ENCODE measurements at regions not wholly inside any gene's neighbourhood (a gene's known extent, or its start where the extent isn't known, plus 50 kb on each side); places are given as distances from the start of the nearest gene placed in this dataset.
A peak's percentile ranks its signal among the peaks of the same experiment; 100 is the strongest.
"Not testable (repeated sequence)": the region's sequence is repeated elsewhere in the genome, so short reads cannot be mapped to it uniquely, and the experiment has no call there.

DNA sequence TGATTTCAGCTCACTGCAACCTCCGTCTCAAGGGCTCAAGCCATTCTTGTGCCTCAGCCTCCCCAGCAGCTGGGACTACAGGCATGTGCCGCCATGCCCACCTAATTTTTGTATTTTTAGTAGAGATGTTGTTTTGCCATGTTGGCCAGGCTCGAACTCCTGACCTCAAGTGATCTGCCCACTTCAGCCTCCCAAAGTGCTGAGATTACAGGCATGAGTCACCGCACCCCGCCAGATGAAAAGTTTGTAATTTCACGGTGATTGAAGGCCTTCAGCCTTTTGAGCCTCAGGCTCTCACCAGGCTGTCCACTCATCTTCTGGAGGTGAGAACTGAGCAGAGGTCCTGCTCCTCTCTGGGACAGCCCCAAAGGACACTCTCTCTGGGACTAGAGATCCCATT, 103.2 kb downstream of the HIF1AN start:
- peak; percentile 14 for DNase-seq (ENCODE audit: low read depth)

DNA sequence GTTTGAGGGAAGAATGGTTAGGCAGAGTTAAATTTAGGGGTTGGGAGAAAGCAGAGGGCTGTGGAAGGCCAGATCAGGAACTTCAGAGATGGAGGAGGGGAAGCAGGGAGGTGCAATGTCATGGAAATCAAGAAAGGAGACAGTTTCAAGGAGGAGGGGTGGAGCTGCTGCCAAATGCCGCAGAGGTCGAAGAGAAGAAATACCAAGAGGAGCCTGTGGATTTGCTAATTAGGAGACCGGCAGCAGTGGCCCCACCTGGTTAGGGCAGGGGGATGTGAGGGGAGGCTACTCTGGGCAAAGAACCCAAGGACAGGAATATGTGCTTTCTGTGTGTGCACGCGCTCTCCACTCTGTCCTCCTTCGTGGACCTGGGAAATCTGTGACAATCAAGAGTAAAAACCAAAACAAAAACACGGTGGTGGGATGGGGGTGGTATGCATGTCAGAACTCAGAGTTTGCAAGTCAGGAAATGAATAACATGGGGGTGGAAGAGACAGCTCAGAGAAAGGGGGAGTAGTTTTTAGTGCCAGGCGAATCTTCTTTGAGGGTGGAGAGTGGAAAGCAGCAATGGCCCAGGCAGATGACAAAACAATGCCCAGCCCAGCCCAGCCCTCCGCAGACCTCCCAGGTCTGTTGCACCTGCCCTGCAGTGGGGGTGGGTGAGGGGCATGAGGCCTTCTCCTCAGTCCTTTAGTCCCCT, 102.9 kb upstream of the PAX2 start:
- no peak for DNase-seq (ENCODE audit: low read depth)

DNA sequence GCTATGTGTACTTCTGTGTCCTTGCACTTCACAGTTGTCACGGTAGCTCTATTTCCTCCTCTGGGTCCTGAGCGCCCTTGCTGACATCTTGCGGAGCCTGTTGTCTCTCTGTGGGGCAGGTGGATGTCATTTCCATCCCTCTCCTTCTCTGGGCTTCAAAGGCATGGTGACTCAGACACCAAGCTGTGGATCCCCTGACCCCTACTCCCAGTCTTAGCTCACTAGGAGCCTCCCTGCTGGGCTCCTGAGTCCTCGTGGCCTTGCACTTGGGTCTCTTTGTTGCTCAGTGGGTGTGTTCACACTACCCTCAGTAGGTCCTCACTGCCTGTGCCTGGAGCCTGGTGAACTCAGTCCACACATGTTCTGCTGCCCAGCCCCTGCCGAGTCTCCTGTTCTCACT, 100.3 kb upstream of the PAX2 start:
- no peak for DNase-seq (ENCODE audit: low read depth)

- DNase-seq (ENCODE audit: low read depth) = no peak
Observed at GRCh38 chr10:100645613-100646392, 99.6 kb upstream of the PAX2 start.

- no peak for DNase-seq (ENCODE audit: low read depth)
Observed at GRCh38 chr10:100647928-100648327, 97.5 kb upstream of the PAX2 start.

- DNase-seq (ENCODE audit: low read depth) = no peak
Observed at GRCh38 chr10:100650693-100651092, 94.7 kb upstream of the PAX2 start.

- not testable (repeated sequence) for DNase-seq (ENCODE audit: low read depth)
Observed at GRCh38 chr10:100651099-100651498, 94.3 kb upstream of the PAX2 start.

GRCh38 chr10:100651916-100652315, 93.5 kb upstream of the PAX2 start:
- DNase-seq (ENCODE audit: low read depth) = no peak

DNA sequence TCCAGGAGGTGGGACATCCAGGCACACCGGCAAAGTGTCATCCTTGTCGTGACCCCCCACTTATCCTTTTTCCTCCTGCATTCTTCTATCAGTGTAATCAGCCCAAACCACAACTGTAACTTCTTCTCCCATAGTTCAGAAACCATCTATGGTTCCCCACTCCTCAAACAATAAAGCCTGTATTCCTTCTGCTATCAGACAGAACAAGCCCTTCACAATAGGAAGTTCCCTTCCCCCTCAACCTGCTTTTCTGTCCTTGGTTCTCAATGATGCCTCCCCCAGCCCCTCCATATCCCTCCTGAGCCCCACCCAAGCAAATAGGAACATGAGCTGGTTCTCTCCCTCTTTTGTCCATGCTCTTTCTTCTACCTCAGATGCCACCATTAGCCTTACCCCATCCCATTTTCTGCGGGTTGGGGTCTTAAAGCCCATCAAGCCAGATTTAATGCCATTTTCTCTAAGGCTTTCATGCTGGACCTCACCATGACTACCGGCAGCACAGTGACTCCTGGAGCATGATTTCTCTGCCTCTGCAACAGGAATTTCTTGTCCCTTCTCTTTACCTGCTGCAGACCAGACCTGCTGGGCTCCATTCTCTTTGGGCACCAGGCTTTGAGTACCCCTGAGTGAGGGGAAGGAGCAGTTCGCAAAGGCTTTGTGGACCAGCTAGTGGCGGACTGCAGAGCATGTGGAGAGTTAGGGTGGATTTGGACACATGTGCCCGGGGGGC, 92.8 kb upstream of the PAX2 start:
- DNase-seq (ENCODE audit: low read depth) = no peak

DNA sequence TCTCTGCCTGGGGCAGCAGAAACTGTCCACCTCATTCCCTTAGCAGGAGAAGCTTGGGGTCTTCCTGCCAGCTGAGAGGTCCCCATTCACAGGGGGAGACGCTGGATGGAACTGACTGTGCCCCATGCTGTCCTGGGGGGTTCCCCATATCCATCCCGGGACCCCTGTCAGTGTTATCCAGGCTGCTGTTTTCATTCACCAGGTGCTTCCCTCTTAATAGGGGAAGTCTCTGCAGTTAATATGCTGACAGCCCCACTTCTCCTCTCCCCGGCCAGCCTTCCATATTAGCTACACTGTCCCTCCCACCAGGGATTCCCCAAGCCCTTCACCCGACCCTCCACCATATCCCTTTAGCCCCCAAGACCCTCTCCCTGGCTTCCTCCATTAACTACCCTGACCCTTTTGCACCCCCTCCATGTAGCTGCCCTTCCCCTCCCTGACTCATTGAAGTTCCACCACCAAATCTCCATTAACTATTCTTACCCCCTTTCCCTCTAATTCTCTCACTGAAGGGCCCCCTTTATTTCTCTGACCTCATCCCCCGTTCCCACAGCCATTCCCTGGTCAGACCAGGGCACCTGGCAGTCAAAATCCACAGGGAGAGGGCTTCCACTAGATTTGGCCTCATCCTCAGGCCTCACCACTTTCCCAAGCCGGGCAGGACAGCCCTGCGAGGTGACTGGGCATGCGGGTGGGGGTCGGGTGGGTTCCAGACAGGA, 92.0 kb upstream of the PAX2 start:
- no peak for DNase-seq (ENCODE audit: low read depth)

DNA sequence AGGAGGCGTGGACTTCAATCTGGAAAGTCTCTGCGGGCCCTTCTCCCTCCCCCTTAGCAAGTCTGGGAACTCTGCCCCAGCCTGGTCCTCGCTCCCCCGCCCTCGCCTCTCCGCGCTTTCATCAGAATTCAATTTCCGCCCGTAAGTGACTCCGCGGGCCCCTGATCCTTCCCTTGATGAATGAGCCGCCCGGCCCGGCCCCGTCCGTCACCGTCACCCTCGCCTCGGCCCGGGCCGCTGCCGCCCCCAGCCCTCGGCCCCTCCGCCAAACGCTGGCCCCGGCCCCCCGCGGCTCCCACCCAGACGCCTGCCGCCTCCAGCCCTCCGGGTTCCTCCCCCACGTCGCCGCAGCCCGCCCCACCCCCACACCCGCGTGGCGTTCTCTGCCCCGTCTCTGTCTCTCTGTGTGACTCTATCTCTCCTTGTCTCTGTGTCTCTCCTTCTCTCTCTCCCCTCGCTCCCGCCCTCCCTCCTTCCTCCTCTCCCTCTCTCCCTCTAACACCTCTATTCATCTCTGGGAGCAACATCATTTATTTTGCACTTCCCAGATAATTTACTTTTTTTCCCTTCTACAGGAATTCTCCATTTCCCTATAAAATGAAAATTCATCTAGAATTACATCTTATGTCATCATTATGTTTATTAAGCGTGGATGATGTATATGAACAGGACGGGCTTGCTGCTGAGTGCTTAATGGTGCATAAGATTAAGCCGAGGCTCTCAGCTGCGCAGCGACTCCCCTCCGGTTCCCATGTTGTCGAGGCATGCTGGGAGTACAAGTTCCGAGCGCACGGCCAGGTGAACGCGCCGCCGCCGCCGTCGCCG, 91.2 kb upstream of the PAX2 start:
- no peak for DNase-seq (ENCODE audit: low read depth)

DNA sequence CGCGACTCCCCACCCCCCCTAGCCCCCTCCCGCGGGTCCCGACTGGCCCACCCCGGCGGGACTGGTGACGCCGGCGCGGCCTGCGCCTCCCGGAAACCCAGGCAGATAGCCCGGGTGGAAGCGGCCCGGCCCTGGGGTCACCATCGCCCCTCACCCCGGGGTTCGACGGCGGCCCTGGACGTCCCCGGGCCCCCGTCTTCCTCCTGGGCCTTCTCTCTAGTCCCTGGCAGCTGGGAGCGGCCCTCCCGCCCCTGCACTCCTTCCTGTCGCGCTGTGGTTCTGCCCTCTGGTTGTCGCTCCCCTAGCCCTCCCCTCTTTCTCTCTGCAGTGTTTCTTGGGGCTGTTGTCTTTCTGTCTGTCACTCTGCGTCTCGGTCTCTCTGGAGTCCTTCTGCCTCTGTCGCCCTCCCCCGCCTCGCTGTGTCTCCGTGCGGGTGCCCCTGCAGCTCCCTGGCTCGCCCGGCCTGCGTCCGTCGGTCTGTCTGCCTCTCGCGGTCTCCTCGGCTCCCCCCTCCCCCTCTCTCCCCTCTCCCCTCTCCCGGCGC, 90.5 kb upstream of the PAX2 start:
- no peak for DNase-seq (ENCODE audit: low read depth)

GRCh38 chr10:100655326-100655759, 90.0 kb upstream of the PAX2 start:
- no peak for DNase-seq (ENCODE audit: low read depth)

- DNase-seq (ENCODE audit: low read depth) = no peak
Observed at GRCh38 chr10:100655760-100656421, 89.5 kb upstream of the PAX2 start.

- DNase-seq (ENCODE audit: low read depth) = no peak
Observed at GRCh38 chr10:100656454-100656853, 88.9 kb upstream of the PAX2 start.

GRCh38 chr10:100658269-100658668, 87.1 kb upstream of the PAX2 start:
- DNase-seq (ENCODE audit: low read depth) = no peak

DNA sequence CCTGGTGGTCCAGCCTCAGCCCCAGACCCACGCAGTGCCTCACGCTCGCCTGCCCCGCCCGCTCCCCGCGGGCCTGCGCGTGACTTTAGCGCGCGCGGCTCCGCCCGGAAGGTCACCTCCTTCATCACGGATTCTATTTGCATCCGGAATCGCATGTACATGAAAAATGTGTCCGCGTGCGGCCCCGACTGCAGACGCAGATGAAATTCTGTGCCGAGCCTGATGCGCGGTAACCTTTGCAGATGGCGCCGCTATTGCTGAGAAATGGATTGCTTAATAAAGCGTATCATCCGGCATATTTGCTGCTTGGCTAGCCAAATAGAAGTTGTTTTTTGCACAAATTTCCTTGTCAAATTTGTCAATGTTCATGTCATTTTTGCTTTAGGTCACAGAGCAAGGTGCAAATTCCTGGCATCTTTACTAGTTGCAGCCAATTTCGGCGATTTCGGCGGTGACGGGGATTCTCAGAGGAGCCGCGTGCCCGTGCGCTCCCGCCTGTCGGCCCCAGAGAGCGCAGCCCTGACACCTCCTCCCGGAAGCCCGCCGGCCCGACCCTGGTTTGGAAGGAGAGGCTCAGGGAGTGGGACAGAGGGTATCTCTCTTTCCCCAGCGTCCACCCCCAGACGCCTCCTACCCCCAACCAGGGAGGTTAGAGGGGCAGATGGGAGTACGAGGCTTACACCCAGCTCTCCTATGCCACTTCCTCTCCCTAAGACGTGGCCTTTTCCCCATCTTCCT, 85.9 kb upstream of the PAX2 start:
- no peak for DNase-seq (ENCODE audit: low read depth)

GRCh38 chr10:100660365-100660764, 85.0 kb upstream of the PAX2 start:
- DNase-seq (ENCODE audit: low read depth) = no peak

GRCh38 chr10:100660945-100661344, 84.4 kb upstream of the PAX2 start:
- DNase-seq (ENCODE audit: low read depth) = no peak

DNA sequence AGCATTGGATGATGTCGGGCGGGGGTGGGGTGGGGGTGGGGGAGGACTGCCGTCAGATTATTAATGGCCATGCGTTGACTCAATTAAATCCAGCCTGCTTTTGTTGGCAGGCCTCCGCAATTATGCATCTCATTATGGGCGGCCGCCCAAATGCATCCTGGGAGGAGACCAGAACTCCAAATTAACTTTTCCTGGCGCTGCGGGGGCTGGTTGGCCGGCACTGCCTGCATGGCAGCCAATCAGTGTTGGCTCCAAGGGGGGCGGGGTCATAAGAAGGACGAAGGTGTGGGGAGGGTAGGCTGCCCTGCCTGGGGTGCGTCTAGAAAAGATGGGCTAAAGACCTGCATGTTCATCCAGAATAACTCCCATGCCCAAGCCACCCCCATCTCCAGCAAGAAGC, 83.9 kb upstream of the PAX2 start:
- DNase-seq (ENCODE audit: low read depth) = no peak
